ENCODE measurements at regions not wholly inside any gene's neighbourhood (a gene's known extent, or its start where the extent isn't known, plus 50 kb on each side); places are given as distances from the start of the nearest gene placed in this dataset.

DNA sequence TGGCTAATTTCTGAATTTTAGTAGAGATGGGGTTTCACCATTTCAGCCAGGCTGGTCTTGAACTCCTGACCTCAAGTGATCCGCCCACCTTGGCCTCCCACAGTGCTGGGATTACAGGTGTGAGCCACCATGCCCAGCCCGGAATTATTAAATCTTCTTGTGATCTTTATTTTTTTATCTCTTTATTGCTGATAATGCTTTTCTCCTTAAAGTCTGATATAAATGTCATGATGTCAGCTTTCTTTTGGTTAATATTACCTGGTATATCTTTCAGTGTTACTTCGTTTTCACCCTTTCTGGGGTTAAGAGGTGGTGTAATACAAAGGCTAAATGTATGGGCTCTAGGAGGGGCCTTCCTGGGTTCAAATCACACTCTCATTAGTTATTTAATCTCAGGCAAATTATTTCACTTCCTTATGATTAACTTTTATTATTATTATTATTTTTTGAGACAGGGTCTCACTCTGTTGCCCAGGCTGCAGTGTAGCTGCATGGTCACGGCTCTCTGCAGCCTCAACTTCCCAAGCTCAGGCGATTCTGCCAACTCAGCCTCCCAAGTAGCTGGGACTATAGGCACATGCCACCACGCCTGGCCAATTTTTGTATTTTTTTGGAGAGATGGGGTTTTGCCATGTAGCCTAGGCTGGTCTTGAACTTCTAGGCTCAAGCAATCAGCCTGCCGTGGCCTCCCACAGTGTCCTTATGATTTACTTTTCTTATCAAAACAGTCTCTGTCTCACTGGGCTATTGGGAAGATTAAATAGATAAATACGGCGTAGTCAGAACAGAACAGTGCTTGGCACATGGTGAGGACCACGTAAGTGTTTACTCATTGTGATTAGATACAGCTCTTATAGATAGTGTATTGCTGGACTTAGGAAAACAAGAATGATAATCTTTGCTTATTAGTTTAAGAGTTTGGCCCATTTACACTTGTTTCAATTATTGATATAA lies 216.5 kb downstream of the URB2 start:
- TF ChIP-seq CTCF (IDR thresholded peaks at IDR 0.05) (no peak), POLR2A (IDR thresholded peaks at IDR 0.05; ENCODE audit: low read length) (no peak), HDAC2 (IDR thresholded peaks at IDR 0.05) (no peak), SMC3 (IDR thresholded peaks at IDR 0.05) (no peak)
- TF ChIP-seq, protein P1, sequence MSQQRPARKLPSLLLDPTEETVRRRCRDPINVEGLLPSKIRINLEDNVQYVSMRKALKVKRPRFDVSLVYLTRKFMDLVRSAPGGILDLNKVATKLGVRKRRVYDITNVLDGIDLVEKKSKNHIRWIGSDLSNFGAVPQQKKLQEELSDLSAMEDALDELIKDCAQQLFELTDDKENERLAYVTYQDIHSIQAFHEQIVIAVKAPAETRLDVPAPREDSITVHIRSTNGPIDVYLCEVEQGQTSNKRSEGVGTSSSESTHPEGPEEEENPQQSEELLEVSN (IDR thresholded peaks at IDR 0.05; ENCODE audit: borderline replicate concordance, low read depth): no peak
